Left lobe of liver (tissue), 2 donors: ENCODE measurements at regions not wholly inside any gene's neighbourhood (a gene's known extent, or its start where the extent isn't known, plus 50 kb on each side); places are given as distances from the start of the nearest gene placed in this dataset.
A peak's percentile ranks its signal among the peaks of the same experiment; 100 is the strongest.

ENCODE experiments used
- ATAC-seq: fragments of 200-7000 bp; cut with Tn5 transposase; one replicate; pipeline ENCODE4 v1.9.1; 2020; ENCODE audit warnings: mild to moderate bottlenecking, moderate library complexity
- DNase-seq: peaks from one replicate; pipeline ENCODE4 v3.0.0-alpha.2; 2020; ENCODE audit warnings: low spot score
- donor health status: DM: no; HTN: no; CAD: no; lungs with moderate emphysema.
- donor health status: DM: no; HTN: yes; CAD: no.

- peak; percentile 97 for ATAC-seq
- no peak for DNase-seq
Measured at GRCh38 chr6:45714741-45715507, 300.7 kb downstream of the CLIC5 start.

- DNase-seq (no peak), ATAC-seq (no peak)
Measured at GRCh38 chr6:45714006-45714730, 301.5 kb downstream of the CLIC5 start.
